ENCODE measurements at regions not wholly inside any gene's neighbourhood (a gene's known extent, or its start where the extent isn't known, plus 50 kb on each side); places are given as distances from the start of the nearest gene placed in this dataset.

DNA sequence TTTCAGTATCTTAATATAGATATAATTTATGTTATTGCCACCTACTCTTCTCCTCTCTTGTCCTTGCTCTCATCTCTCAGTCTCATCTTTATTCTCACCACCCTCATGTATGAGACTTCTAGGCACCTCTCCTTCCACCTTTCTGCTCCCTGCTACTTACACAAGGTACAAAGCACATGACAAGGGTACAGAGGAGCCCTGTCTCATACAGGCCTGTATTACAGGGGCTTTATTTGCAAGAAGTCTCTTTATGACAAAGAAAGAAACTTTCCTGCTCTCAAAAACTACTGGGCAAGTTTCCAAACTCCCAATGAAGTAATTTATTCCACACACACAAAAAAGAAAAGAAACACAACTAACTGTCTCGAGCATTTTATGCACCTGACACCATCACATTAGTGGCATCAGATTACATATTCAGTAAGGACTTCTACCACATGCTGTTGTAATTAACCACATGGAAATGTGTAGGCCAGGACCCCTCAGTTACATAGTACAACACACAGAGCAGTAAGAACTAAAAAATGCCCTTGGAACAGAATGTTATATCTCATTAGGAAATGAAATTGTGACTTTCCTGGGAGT is 253.1 kb downstream of the FZD1 start:
- H3F3A ChIP-seq (ENCODE audit: insufficient read depth), result no peaks in the 10 kb centered on the region
- no peak overlapping the region for H3K4me2 ChIP-seq (ENCODE audit: low read depth, low read length, poor library complexity, severe bottlenecking)
- no peaks in the 10 kb centered on the region for H3K79me2 ChIP-seq (ENCODE audit: insufficient read depth, low read length)
- no peak overlapping the region for H3K27ac ChIP-seq (ENCODE audit: low read depth, low read length)
- no peak overlapping the region for H3K4me3 ChIP-seq (ENCODE audit: insufficient read depth, low read length, poor library complexity, severe bottlenecking)
- H3K9me3 ChIP-seq (ENCODE audit: insufficient read depth, low read length), result no peaks in the 10 kb centered on the region
- no peaks in the 10 kb centered on the region for H3K36me3 ChIP-seq (ENCODE audit: low read length)
- no peaks in the 10 kb centered on the region for H3K9me2 ChIP-seq (replicated peaks; ENCODE audit: insufficient read depth, low read length)
- no peaks in the 10 kb centered on the region for H4K20me1 ChIP-seq (ENCODE audit: low read depth, low read length)
- no peak for TF ChIP-seq EZH2phosphoT487 (conservative IDR thresholded peaks at IDR 0.05; ENCODE audit: low read length)
- no peak for TF ChIP-seq CTCF (IDR thresholded peaks at IDR 0.05; ENCODE audit: insufficient read depth, low read length, poor library complexity, severe bottlenecking)
- H2AFZ ChIP-seq (ENCODE audit: low read depth, low read length, severe bottlenecking), result no peak overlapping the region
- no peak overlapping the region for H3K9ac ChIP-seq (ENCODE audit: low read length)
- no peaks in the 10 kb centered on the region for H3K27me3 ChIP-seq (ENCODE audit: low read length)

GRCh38 chr7:91518058-91518457 is 253.8 kb downstream of the FZD1 start:
- TF ChIP-seq EZH2phosphoT487 (conservative IDR thresholded peaks at IDR 0.05; ENCODE audit: low read length), result no peak
- H3K9me3 ChIP-seq (ENCODE audit: insufficient read depth, low read length), result no peaks in the 10 kb centered on the region
- H2AFZ ChIP-seq (ENCODE audit: low read depth, low read length, severe bottlenecking), result no peak overlapping the region
- H4K20me1 ChIP-seq (ENCODE audit: low read depth, low read length), result no peaks in the 10 kb centered on the region
- no peaks in the 10 kb centered on the region for H3K36me3 ChIP-seq (ENCODE audit: low read length)
- no peak overlapping the region for H3K27ac ChIP-seq (ENCODE audit: low read depth, low read length)
- H3K79me2 ChIP-seq (ENCODE audit: insufficient read depth, low read length), result no peaks in the 10 kb centered on the region
- no peaks in the 10 kb centered on the region for H3K27me3 ChIP-seq (ENCODE audit: low read length)
- H3K9me2 ChIP-seq (replicated peaks; ENCODE audit: insufficient read depth, low read length), result no peaks in the 10 kb centered on the region
- no peak overlapping the region for H3K4me2 ChIP-seq (ENCODE audit: low read depth, low read length, poor library complexity, severe bottlenecking)
- H3K4me3 ChIP-seq (ENCODE audit: insufficient read depth, low read length, poor library complexity, severe bottlenecking), result no peak overlapping the region
- no peak overlapping the region for H3K9ac ChIP-seq (ENCODE audit: low read length)
- no peaks in the 10 kb centered on the region for H3F3A ChIP-seq (ENCODE audit: insufficient read depth)

GRCh38 chr7:91519241-91520158 is 255.3 kb downstream of the FZD1 start:
- H3F3A ChIP-seq (ENCODE audit: insufficient read depth), result no peaks in the 10 kb centered on the region
- no peaks in the 10 kb centered on the region for H3K9me2 ChIP-seq (replicated peaks; ENCODE audit: insufficient read depth, low read length)
- no peaks in the 10 kb centered on the region for H3K79me2 ChIP-seq (ENCODE audit: insufficient read depth, low read length)
- no peaks in the 10 kb centered on the region for H3K36me3 ChIP-seq (ENCODE audit: low read length)
- TF ChIP-seq EZH2phosphoT487 (conservative IDR thresholded peaks at IDR 0.05; ENCODE audit: low read length), result no peak
- no peak for TF ChIP-seq CTCF (IDR thresholded peaks at IDR 0.05; ENCODE audit: insufficient read depth, low read length, poor library complexity, severe bottlenecking)
- no peak overlapping the region for H3K4me3 ChIP-seq (ENCODE audit: insufficient read depth, low read length, poor library complexity, severe bottlenecking)
- no peaks in the 10 kb centered on the region for H3K27me3 ChIP-seq (ENCODE audit: low read length)
- H3K9ac ChIP-seq (ENCODE audit: low read length), result no peak overlapping the region
- H4K20me1 ChIP-seq (ENCODE audit: low read depth, low read length), result no peaks in the 10 kb centered on the region
- no peak overlapping the region for H2AFZ ChIP-seq (ENCODE audit: low read depth, low read length, severe bottlenecking)
- H3K27ac ChIP-seq (ENCODE audit: low read depth, low read length), result no peak overlapping the region
- H3K4me2 ChIP-seq (ENCODE audit: low read depth, low read length, poor library complexity, severe bottlenecking), result no peak overlapping the region
- no peaks in the 10 kb centered on the region for H3K9me3 ChIP-seq (ENCODE audit: insufficient read depth, low read length)

GRCh38 chr7:91520645-91521044 is 256.4 kb downstream of the FZD1 start:
- no peak for TF ChIP-seq CTCF (IDR thresholded peaks at IDR 0.05; ENCODE audit: insufficient read depth, low read length, poor library complexity, severe bottlenecking)
- TF ChIP-seq EZH2phosphoT487 (conservative IDR thresholded peaks at IDR 0.05; ENCODE audit: low read length), result no peak
- no peak overlapping the region for H2AFZ ChIP-seq (ENCODE audit: low read depth, low read length, severe bottlenecking)
- no peak overlapping the region for H3K27ac ChIP-seq (ENCODE audit: low read depth, low read length)
- H3F3A ChIP-seq (ENCODE audit: insufficient read depth), result no peaks in the 10 kb centered on the region
- H4K20me1 ChIP-seq (ENCODE audit: low read depth, low read length), result no peaks in the 10 kb centered on the region
- no peaks in the 10 kb centered on the region for H3K27me3 ChIP-seq (ENCODE audit: low read length)
- no peaks in the 10 kb centered on the region for H3K79me2 ChIP-seq (ENCODE audit: insufficient read depth, low read length)
- no peaks in the 10 kb centered on the region for H3K36me3 ChIP-seq (ENCODE audit: low read length)
- no peaks in the 10 kb centered on the region for H3K9me2 ChIP-seq (replicated peaks; ENCODE audit: insufficient read depth, low read length)
- no peak overlapping the region for H3K4me3 ChIP-seq (ENCODE audit: insufficient read depth, low read length, poor library complexity, severe bottlenecking)
- no peak overlapping the region for H3K9ac ChIP-seq (ENCODE audit: low read length)
- H3K9me3 ChIP-seq (ENCODE audit: insufficient read depth, low read length), result no peaks in the 10 kb centered on the region
- H3K4me2 ChIP-seq (ENCODE audit: low read depth, low read length, poor library complexity, severe bottlenecking), result no peak overlapping the region

Data from SU-DHL-6 (cell line).